Lung (tissue), 11 donors: ENCODE measurements at regions not wholly inside any gene's neighbourhood (a gene's known extent, or its start where the extent isn't known, plus 50 kb on each side); places are given as distances from the start of the nearest gene placed in this dataset.

Source experiments
- ATAC-seq: fragments of 200-7000 bp; cut with Tn5 transposase; one replicate; pipeline ENCODE4 v1.9.1; 2020; ENCODE audit warnings: moderate number of reproducible peaks; ENCODE audit not compliant: insufficient read depth, low FRiP score
- DNase-seq, 3 donors: peaks; one replicate each; pipeline ENCODE4 v3.0.0-alpha.2; 2013 to 2017
- H3K27ac ChIP-seq, 2 donors: one replicate each; pipeline ENCODE4 v1.5.1; 2013; ENCODE audit warnings: mild to moderate bottlenecking in 2 of 2, moderate library complexity in 2 of 2, control low read depth in 1 of 2, inconsistent platforms in 1 of 2, low read depth in 1 of 2, low read length in 1 of 2
- H3K27me3 ChIP-seq, 3 donors: one replicate each; pipeline ENCODE4 v1.5.1; 2013; ENCODE audit warnings: low read length in 2 of 3; ENCODE audit not compliant: control insufficient read depth in 3 of 3, insufficient read depth in 3 of 3
- H3K36me3 ChIP-seq, 4 donors: one replicate each; pipeline ENCODE4 v1.5.1; 2013; ENCODE audit warnings: low read length in 4 of 4, mild to moderate bottlenecking in 1 of 4, moderate library complexity in 1 of 4; ENCODE audit not compliant: control insufficient read depth in 4 of 4, insufficient read depth in 4 of 4
- H3K4me1 ChIP-seq, 5 donors: one replicate each; pipeline ENCODE4 v1.5.1; 2013; ENCODE audit warnings: low read length in 5 of 5, mild to moderate bottlenecking in 2 of 5, moderate library complexity in 1 of 5; ENCODE audit not compliant: control insufficient read depth in 5 of 5, insufficient read depth in 5 of 5
- H3K4me3 ChIP-seq: one replicate; pipeline ENCODE4 v1.5.1; 2013; ENCODE audit warnings: mild to moderate bottlenecking, control low read depth, moderate library complexity
- H3K9ac ChIP-seq, 2 donors: one replicate each; pipeline ENCODE4 v1.5.1; 2013; ENCODE audit warnings: low read length in 2 of 2, control low read depth in 1 of 2; ENCODE audit not compliant: insufficient read depth in 1 of 2
- H3K9me3 ChIP-seq, 4 donors: one replicate each; pipeline ENCODE4 v1.5.1; 2013; ENCODE audit warnings: low read length in 3 of 4, mild to moderate bottlenecking in 1 of 4, moderate library complexity in 1 of 4; ENCODE audit not compliant: control insufficient read depth in 4 of 4, insufficient read depth in 3 of 4
- CTCF ChIP-seq: IDR thresholded peaks from 2 replicates; pipeline ENCODE4 v1.5.1; 2012; ENCODE audit warnings: mild to moderate bottlenecking; ENCODE audit errors: control extremely low read depth, extremely low read depth
- WGBS, 2 donors: extraction: QIAGEN DNeasy Blood & Tissue Kit; methylation state at CpG; one replicate each; pipeline ENCODE4 v1.1.7; 2013; 5-methylcytosine and 5-hydroxymethylcytosine counted together
- donor health status: control.
- donor health status: control.
- donor health status: Bipolar disorder and iron deficiency.
- donor health status: healthy.
- donor health status: DM: yes; HTN: yes; CAD: no.

GRCh38 chr4:147136751-147137150, 191.1 kb upstream of the TTC29 start:
- peaks cover 0 to 50% (median 1%) of the 10 kb centered on the region in 5 donors for H3K4me1 ChIP-seq
- H3K4me3 ChIP-seq, result no peak overlapping the region
- H3K9me3 ChIP-seq, result no peaks in the 10 kb centered on the region
- 27 to 43% methylated on average over 5 of the region's 5 CpGs for WGBS, 2 donors
- TF ChIP-seq CTCF, result no peak
- H3K27ac ChIP-seq, result peak overlapping the region in 1 of 2 donors; percentile 58
- DNase-seq (peak in 2 of 3 donors; percentile 37 to 82), ATAC-seq (no peak)
- no peaks in the 10 kb centered on the region for H3K36me3 ChIP-seq
- H3K27me3 ChIP-seq, result no peaks in the 10 kb centered on the region
- H3K9ac ChIP-seq, result peak overlapping the region in 1 of 2 donors; percentile 14

- H3K9me3 ChIP-seq, result no peaks in the 10 kb centered on the region
- peak overlapping the region in 1 of 2 donors; percentile 58 for H3K27ac ChIP-seq
- no peaks in the 10 kb centered on the region for H3K27me3 ChIP-seq
- no peak overlapping the region for H3K4me3 ChIP-seq
- peak overlapping the region in 1 of 2 donors; percentile 14 for H3K9ac ChIP-seq
- ATAC-seq (no peak), DNase-seq (peak in 1 of 3 donors; percentile 50)
- H3K36me3 ChIP-seq, result no peaks in the 10 kb centered on the region
- peaks cover 0 to 50% (median 1%) of the 10 kb centered on the region in 5 donors for H3K4me1 ChIP-seq
- no peak for TF ChIP-seq CTCF
- 84 to 88% methylated on average over 3 of the region's 3 CpGs for WGBS, 2 donors
Measured at GRCh38 chr4:147137280-147137679, 191.6 kb upstream of the TTC29 start.

GRCh38 chr4:147138171-147138570, 192.5 kb upstream of the TTC29 start:
- H3K9me3 ChIP-seq, result no peaks in the 10 kb centered on the region
- TF ChIP-seq CTCF, result no peak
- no peak overlapping the region for H3K27ac ChIP-seq
- no peak overlapping the region for H3K9ac ChIP-seq
- peaks cover 0 to 50% (median 1%) of the 10 kb centered on the region in 5 donors for H3K4me1 ChIP-seq
- WGBS, 2 donors, result 73 to 87% methylated on average over 2 of the region's 2 CpGs
- no peak for DNase-seq
- no peaks in the 10 kb centered on the region for H3K36me3 ChIP-seq
- ATAC-seq, result no peak
- H3K4me3 ChIP-seq, result no peak overlapping the region
- no peaks in the 10 kb centered on the region for H3K27me3 ChIP-seq
